ENCODE measurements at regions not wholly inside any gene's neighbourhood (a gene's known extent, or its start where the extent isn't known, plus 50 kb on each side); places are given as distances from the start of the nearest gene placed in this dataset.

- TF ChIP-seq CTCF (IDR thresholded peaks at IDR 0.05) (no peak), POLR2A (IDR thresholded peaks at IDR 0.05) (no peak)
Measured at GRCh38 chr12:34342048-34342447, 319.8 kb downstream of the ALG10 start.
